Urothelium cell line (cell line): ENCODE measurements at regions not wholly inside any gene's neighbourhood (a gene's known extent, or its start where the extent isn't known, plus 50 kb on each side); places are given as distances from the start of the nearest gene placed in this dataset.
"Not testable (repeated sequence)": the region's sequence is repeated elsewhere in the genome, so short reads cannot be mapped to it uniquely, and the experiment has no call there.

Experiments
- DNase-seq: peaks from one replicate; pipeline ENCODE4 v3.0.0; 2011; ENCODE audit warnings: low spot score, mixed read lengths
- FAIRE-seq: peaks from 2 replicates; lab custom pipeline; 2011; peaks lifted over from hg19 to GRCh38; lab: Jason Lieb, UNC

GRCh38 chr1:172717722-172718465 lies 59.0 kb downstream of the FASLG start:
- DNase-seq (no peak), FAIRE-seq (no peak)

DNA sequence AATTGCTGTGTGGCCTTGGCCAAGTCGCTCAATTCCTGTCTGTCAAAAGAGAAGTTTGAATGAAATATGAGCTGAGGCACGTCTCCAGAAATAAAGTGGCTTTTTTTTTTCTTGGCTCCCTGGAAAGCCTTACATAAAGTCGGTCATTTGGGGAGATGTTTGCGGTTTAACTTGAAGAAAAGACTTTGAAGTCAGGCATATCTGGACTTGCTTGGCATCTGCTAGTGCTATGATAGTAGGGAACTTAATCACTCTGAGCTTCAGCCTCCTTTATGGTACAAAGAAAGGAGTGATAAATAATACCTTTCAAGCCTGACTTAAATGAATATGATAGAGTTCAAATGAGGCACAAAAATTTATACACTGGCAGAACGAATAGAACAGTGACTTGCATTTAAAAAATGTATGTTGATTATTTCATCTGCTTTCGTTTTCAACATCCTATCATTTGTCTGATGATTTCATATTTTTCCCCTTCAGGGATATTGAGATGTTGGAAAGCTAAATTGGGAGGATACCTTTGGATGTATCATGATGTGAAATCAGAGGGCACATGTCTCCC lies 60.2 kb downstream of the FASLG start:
- no peak for FAIRE-seq
- peak; percentile 27 for DNase-seq

DNA sequence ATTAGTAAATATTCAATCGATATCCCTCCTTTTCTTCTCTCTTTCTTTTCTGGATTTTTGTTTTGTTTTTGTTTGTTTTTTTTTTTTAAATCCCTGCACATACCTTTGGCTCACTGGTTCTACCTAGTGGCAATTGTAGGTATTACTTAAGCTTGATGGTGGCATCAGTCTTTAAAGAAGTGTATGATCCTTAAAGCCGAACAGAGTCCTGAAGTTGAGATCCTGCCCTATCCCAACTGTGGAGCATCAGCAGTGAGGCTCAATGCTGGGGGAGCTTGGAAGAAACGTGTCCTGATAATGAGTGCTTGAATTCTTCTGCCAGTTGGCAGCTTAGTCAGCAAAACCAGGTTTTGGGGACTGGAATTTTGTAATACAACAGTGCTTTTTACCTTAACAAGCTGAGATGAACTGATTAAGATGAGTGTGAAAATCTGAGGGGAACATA lies 60.8 kb downstream of the FASLG start:
- no peak for FAIRE-seq
- peak; percentile 49 for DNase-seq

GRCh38 chr1:172720339-172720738 lies 61.4 kb downstream of the FASLG start:
- FAIRE-seq (no peak), DNase-seq (no peak)

GRCh38 chr1:172723251-172723650 lies 64.3 kb downstream of the FASLG start:
- FAIRE-seq, result no peak
- no peak for DNase-seq

- no peak for FAIRE-seq
- DNase-seq, result no peak
Measured at GRCh38 chr1:172724232-172724631, 65.3 kb downstream of the FASLG start.

DNA sequence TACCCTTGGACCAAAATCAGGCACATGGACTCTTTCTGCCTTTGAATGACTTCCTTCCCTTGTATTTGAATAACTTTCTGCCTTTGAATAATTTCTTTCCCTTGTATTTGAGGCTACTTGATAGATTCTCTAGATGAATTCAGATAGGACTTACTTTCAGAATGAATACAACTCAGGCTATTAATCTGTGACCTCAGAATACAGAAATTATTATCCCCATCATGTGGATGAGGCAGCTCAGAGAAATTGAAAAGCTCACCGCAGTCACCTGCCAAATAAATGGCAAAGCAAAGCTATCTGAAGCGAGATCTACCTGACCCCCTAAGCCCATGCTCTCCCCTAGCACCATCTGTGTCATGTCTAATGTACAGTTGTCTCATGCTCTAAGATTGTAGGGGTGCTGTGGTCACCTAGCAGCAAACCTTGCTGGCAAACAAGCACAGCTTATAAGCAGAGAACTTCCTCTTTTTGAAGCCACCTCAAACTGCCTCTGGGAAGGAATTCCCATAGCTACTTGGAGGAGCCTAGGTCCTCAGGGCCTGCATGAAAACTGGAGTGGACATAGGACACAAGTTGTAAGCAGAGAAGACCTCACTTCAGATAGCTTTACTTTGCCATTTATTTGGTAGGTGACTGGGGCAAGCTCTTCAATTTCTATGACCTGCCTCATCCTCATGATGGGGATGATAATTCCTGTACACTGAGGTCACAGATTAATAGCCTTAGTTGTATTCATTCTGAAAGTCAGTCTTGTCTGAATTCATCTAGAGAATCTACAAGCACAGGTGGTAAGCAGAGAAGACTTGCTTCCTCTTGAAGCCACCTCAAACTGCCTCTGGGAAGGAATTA lies 66.1 kb downstream of the FASLG start:
- DNase-seq, result no peak
- FAIRE-seq, result no peak

- DNase-seq, result no peak
- no peak for FAIRE-seq
Measured at GRCh38 chr1:172726740-172727139, 67.8 kb downstream of the FASLG start.

DNA sequence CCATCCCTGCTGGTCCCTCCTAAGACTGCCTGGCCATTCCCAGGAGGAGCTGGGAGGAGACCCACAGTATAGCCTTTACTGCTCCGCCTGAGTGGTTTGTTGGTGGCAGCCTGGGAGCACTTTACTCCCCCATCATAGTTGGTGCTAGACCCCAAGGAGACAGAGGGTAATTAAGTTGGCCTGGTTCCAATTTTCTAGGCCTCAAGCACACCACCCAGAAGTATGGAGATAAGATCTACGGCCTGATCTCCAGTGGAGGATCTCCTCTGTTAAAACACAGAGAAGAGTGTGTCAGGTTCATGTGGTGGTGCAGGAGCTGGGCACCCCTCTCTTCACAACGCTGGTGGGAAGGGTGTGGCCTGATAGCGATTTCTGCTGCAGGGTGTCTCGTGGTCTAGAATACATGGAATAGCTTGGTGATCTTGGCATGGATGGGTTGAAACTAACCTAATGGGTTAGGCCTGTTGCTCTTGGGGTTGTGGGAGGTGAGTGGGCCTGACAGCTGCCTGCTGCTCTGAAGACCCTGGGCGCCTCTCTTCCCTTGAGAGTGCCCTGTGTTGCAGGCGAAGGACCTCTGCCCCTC lies 68.5 kb downstream of the FASLG start:
- FAIRE-seq, result no peak
- DNase-seq, result no peak

DNA sequence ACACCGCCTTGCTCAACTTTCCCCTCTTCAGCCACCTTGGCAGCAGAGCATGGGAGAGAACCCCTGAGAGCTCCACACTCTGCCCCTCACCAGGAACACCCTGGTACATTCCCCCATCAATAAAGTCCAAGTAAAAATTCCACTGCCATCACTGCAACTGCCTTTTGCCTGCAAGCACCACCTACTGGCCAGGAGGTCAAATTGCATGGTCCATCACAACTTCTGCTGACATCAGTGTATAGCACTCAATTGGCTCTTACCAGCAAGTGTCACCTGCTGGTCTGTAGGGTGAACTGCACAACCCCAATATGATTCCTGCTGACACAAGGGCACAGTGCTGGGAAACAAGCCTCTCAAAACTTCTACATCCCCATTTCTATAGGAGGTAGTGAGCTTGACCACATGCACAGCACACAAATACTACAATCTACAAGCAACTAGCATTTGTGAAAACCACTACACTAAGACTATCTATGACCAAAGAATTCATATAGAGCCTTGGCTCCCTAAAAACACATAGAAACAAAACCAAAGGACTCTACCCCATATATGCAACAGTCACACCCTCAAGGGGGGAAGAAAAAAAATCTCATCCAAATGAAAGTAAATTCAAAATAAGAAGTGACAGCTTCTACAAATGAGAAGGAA lies 69.2 kb downstream of the FASLG start:
- FAIRE-seq (no peak), DNase-seq (no peak)

- FAIRE-seq, DNase-seq: not testable (repeated sequence)
Measured at GRCh38 chr1:172728705-172729104, 69.8 kb downstream of the FASLG start.

DNA sequence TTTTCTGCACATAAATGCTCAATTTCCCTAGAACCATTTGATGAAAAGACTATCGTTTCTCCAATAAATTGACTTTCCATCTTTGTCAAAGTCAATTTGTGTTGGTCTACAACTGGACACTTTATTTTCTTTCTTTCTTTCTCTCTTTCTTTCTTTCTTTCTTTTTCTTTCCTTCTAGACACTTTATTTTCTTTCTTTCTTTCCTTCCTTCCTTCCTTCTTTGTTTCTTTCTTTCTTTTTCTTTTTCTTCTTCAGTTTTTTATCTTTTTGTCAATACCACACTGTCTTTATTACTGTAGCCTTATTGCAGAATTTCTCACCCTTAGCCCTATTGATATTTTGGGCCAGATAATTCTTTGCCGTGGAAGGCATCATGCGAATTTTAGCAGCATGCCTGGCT lies 73.5 kb downstream of the FASLG start:
- FAIRE-seq, result no peak
- DNase-seq, result no peak

GRCh38 chr1:172733815-172734214 lies 74.9 kb downstream of the FASLG start:
- no peak for DNase-seq
- FAIRE-seq, result no peak

- DNase-seq, result no peak
- FAIRE-seq, result no peak
Measured at GRCh38 chr1:172738389-172738788, 79.5 kb downstream of the FASLG start.

- FAIRE-seq (no peak), DNase-seq (peak; percentile 44)
Measured at GRCh38 chr1:172742599-172743500, 83.9 kb downstream of the FASLG start.

DNA sequence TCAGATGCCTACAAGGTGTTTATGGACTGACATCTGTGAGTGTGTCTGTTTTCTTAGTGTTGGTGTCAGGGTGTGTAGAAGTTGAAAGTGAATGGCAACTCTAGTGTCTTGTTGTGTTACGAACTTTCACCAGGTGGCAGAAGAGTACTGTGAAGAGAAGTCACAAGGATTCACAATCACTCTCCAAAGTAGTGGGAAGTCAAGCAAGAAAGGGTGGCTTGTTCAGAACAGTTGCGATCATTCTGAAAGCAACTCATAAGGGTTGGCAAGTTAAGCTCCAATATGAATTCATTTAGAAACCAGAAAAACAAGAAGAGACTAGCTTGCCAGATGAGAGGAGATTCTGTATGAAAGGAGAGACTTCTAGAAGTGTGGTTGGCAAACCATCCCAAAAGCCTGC lies 86.1 kb downstream of the FASLG start:
- FAIRE-seq, result no peak

DNA sequence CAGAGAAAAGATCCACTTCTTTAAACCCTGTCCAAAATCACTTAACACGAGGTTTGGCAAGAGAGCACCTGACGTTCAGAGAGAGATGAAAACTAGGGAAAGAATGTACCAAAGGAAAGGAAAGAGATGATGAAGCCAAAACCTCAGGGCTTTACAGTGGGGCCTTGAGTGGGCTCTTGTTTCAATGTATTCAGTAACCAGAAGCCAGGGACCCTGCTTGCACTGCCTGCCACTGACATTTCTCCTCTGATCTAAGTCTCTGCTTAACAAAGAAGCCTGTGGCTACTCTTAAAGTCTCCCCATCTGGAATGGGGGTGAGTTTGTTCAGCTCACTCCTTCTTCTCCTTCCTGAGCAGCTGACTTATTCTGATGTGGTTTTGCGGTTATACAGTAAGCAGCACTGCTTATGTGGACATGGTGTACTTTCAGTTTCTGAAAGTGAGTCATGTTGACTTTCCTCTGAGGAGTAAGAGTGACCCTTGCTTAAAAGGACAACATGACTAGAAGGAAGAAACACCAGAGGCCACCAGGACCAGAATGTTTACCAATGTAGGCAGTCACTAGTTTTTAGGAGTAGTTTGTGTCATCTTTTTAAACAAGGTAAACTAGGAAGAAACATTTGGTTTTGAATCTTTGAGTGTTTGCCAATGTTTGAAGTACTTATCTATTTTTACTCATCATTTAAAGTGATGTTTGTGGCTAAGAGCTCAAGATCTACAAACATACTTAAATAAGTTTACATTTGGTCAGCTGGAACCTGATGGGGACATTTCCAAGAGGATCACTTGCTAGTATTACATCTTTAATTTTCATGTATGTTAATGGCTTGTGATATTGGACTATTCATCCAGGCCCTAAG lies 87.4 kb downstream of the FASLG start:
- FAIRE-seq, result peak; percentile 59
- peak; percentile 78 for DNase-seq

More for the DNA sequence above, 86.1 kb downstream of the FASLG start:
- peak; percentile 61 for DNase-seq

- FAIRE-seq, result no peak
- no peak for DNase-seq
Measured at GRCh38 chr1:172748201-172748600, 89.3 kb downstream of the FASLG start.

- FAIRE-seq, result no peak
- no peak for DNase-seq
Measured at GRCh38 chr1:172751683-172752082, 92.8 kb downstream of the FASLG start.
